SKM-1 (cell line): ENCODE measurements at regions not wholly inside any gene's neighbourhood (a gene's known extent, or its start where the extent isn't known, plus 50 kb on each side); places are given as distances from the start of the nearest gene placed in this dataset.

Experiments used
- DNase-seq: peaks from one replicate; lab custom pipeline; 2025; ENCODE audit not compliant: unreplicated experiment; lab: John Stamatoyannopoulos, UW

DNA sequence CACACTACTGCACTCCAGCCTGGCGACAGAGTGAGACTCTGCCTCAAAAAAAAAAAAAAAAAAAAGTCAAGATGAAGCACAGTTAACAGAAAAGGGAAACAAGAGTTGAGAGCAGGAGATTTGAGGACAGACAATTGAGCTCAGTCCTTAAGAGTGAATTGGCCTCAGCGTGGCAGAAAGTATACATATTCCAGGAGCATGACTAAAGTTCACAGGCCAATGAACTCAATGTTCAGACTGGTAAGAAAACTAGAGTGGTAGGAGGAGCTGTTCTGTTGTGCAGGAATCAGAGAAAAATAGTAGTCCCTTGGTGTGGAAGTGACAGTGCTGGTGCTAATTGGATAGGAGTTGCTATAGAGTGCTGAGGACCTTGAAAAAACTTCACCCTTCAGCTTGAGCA, 60.0 kb downstream of the NRN1 start:
- no peak for DNase-seq

- DNase-seq = no peak
Observed at GRCh38 chr6:5946181-5946580, 60.5 kb downstream of the NRN1 start.

DNA sequence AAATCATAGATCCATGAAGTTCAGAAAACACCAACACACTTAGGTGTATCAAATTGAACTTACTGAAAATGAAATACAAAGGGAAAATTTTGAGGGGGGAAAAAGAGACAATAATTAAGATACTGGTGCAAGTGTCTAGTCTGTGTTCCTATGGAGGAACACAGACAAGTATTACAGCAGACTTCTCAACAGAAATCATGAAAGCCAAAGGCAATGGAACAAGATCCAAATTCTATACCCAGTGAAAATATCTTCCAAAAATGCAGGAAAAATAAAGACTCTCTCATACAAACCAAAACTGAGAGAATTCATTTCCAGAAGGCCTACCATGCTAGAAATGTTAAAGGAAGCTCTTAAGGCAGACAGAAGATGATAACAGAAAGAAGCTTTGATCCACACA, 63.1 kb downstream of the NRN1 start:
- DNase-seq = no peak

GRCh38 chr6:5942591-5942990, 64.1 kb downstream of the NRN1 start:
- DNase-seq = no peak

GRCh38 chr6:5941188-5941587, 65.5 kb downstream of the NRN1 start:
- no peak for DNase-seq

DNA sequence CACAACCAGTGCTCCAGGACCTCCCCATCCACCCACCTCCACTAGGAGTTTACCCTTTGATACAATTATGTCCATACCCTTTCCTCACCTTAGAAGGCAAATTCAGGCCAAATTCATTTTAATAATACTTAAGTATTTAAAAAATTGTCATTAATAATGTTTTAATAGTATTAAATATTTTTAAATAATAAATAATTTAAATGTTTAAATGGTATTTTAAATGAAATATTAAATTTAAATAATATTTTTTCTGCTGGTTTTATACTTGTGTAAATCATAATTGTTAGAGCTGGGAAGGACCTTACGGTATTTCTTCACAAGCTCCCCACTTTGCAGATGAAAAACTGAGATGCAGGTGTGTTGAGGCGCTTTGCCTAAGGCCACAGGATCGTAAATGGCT, 67.8 kb downstream of the NRN1 start:
- no peak for DNase-seq

GRCh38 chr6:5937936-5938706, 68.6 kb downstream of the NRN1 start:
- DNase-seq = no peak

GRCh38 chr6:5937169-5937909, 69.4 kb downstream of the NRN1 start:
- DNase-seq = no peak

GRCh38 chr6:5936631-5937030, 70.1 kb downstream of the NRN1 start:
- DNase-seq = no peak

DNA sequence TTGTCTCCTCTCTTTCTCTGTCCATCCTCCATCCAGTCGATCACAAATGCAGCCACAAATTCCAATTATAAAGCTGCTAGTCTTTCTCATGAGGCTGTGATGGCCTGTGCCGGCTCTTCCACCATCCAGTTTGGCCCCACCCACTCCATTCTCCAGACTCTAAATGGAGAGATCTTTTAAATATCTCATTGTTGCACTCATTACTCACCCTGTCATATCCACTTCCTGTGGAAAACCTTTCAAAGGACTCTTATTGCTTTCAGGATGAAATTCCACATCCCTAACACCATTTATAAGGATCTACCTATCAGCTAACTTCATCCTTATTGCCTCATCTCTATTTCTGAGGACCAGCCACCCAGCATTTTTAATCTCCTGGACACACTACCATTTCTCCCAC, 70.6 kb downstream of the NRN1 start:
- no peak for DNase-seq

DNA sequence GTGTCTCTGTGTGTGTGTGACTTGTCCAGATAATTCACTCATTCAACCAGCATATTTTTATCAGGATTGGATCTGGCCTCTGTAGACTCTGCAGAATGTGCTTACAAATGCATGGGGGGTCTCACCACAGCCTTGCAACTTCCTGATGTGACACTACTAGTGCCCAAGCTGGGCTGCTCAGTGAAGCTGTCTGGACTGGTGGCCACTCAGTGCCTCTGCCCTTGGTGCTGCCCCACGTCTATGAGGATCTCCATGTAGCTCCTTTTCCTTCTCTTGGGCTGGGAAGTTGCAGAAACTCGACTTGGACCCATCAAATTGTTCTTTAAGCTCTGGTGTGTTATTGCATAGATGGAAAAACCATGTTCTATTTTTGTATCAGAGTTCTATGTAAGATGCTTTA, 75.8 kb downstream of the NRN1 start:
- DNase-seq = no peak

DNA sequence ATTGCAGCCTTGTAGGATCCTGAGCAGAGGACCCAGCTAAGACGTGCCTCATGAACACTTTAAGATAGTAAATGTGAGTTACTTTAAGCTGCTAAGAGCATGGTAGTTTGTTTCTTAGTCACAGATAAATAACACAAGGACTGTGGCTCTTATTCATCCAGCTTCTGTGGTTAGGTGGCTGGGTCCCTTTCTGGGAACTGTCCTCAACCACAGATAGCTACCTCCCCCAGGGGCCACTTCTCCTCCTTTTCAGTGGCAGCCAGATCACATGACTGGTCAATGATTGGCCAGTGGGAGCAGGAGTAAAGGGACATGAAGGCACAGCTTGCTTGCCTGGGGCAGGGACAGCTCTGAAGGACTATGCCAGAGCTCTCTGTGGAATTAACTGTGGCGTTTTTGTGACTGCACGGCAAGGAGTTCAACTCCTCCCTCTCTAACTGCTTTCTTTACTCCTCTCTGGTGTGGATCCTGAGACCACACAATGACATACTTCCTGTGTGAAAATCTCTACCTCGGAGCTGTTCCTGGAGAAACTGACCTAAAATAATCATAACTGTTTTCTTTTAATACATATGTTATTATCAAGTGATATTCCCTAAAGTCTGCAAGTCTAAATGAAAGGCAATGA, 76.5 kb downstream of the NRN1 start:
- DNase-seq = no peak

DNA sequence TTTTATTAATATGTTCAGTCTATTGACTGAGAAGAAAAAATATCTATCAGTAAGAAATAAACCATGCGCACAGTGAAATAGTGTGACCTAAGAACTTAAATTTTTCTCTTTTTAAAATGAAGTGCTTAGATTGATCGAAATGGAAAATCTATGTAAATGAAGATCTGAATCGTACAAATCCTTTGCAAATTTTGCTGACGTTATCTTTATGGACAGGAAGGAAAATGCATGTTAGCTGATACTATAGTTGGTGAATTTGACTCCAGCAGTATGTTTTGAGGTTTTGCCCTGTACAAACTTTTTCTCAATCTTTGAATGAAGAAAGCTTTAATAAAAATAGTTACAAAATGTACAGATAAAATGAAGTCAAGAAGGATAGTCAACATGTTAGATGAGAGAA, 82.9 kb downstream of the NRN1 start:
- DNase-seq = no peak

DNA sequence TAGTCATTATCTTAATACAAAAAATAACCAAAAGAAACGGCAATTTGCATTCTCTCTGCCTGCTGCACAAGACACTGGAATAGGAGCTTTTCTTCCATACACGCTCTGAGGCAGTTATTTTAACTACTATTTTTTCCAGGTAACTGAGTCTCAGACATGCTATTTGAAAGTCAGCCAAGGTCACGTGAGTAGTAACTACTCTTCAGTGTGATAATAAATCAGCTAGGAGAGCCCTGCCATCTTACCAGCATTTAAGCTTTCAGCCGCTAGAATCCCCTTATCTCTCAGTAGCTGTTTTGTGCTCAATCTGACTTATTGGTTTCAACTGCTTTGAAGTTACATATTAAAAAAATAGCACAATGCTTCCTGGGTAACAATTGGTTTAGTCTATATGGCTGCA, 84.5 kb downstream of the NRN1 start:
- DNase-seq = no peak

GRCh38 chr6:5909721-5910120, 97.0 kb downstream of the NRN1 start:
- no peak for DNase-seq

GRCh38 chr6:5906842-5907241, 99.9 kb downstream of the NRN1 start:
- DNase-seq = no peak

DNA sequence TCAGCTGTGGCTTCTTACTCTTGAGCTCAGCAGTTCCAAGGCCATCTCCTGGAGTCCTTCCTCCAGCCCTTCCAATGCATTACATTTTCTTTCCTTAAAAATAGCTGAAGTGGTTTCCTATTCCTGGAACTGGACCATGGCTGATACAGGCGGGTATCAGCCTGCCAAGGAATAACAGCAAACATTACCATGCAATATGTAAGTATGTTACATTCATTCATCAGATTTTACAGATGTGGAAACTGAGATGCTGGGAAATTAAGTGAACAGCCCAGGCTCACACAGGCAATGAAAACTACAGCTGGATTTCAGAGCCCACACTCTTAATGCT, 100.4 kb downstream of the NRN1 start:
- no peak for DNase-seq

DNA sequence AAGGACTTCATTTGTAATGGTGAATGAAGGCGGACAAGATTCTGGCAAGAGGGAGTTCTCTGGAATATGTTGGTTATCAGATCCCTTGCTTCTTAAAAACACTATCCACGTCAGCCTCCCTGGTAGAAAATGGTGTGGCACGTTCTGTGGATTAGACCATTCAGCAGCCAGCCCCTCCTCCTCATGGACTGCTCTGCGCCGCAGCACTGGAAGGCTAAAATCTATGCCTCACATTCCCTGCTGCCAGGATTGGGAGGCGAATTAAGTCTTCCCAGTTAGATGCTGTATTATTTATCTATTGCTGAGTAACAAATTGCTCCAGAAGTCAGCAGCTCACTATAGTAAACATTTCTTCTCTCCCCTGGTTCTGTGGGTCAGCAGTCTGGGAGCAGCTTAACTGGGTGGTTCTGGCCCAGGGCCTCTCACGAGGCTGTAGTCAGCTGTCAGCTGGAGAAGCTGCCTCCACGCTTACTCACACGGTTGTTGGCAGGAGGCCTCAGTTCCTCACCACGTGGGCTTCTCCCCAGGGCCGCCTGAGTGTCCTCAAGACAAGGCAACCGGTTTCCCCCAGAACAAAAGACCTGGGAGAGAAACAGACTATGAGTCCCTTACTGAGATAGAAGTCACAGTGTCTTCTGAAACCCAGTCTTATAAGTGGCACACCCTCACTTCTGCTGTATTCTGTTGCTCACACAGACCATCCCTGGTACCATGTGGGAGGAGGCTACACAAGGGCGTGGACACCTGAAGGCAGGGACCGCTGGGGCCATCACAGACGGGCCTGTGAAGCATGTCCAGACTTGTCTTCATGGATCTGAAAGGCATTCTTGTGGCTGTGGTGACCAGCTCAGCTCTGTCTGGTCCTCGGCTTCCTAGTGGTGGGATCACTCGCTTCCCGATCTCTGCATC, 101.0 kb downstream of the NRN1 start:
- DNase-seq = no peak

- no peak for DNase-seq
Observed at GRCh38 chr6:5904532-5904931, 102.2 kb downstream of the NRN1 start.

- no peak for DNase-seq
Observed at GRCh38 chr6:5899216-5900045, 107.3 kb downstream of the NRN1 start.
